IMR-90 (cell line): ENCODE measurements at regions not wholly inside any gene's neighbourhood (a gene's known extent, or its start where the extent isn't known, plus 50 kb on each side); places are given as distances from the start of the nearest gene placed in this dataset.

ENCODE experiments used
- BHLHE40 ChIP-seq: fragments of 150-350 bp; IDR thresholded peaks from 2 replicates; pipeline ENCODE4 v1.6.1; 2016; ENCODE audit warnings: mild to moderate bottlenecking, low read depth, low read length
- CHD1 ChIP-seq: IDR thresholded peaks from 2 replicates; pipeline ENCODE4 v1.6.1; 2012; ENCODE audit warnings: low read depth, low read length, improper control_type of control experiment
- MAFK ChIP-seq: IDR thresholded peaks from 2 replicates; pipeline ENCODE4 v1.6.1; 2012; ENCODE audit warnings: low read depth, low read length, improper control_type of control experiment
- POLR2A ChIP-seq: IDR thresholded peaks from 2 replicates; pipeline ENCODE4 v1.6.1; 2012; ENCODE audit warnings: mild to moderate bottlenecking, low read depth, low read length
- RAD21 ChIP-seq: IDR thresholded peaks from 2 replicates; pipeline ENCODE4 v1.6.1; 2012; ENCODE audit warnings: low read length, improper control_type of control experiment
- SMC3 ChIP-seq: fragments of 150-350 bp; IDR thresholded peaks from 2 replicates; pipeline ENCODE4 v1.6.1; 2016; ENCODE audit warnings: low read depth, mild to moderate bottlenecking, antibody characterized with exemption, low read length, moderate library complexity
- TF ChIP-seq, protein P1 (sequence below): conservative IDR thresholded peaks from 2 replicates; pipeline ENCODE4 v1.5.1; 2012; ENCODE audit warnings: mild to moderate bottlenecking, low read depth, low read length, improper control_type of control experiment

DNA sequence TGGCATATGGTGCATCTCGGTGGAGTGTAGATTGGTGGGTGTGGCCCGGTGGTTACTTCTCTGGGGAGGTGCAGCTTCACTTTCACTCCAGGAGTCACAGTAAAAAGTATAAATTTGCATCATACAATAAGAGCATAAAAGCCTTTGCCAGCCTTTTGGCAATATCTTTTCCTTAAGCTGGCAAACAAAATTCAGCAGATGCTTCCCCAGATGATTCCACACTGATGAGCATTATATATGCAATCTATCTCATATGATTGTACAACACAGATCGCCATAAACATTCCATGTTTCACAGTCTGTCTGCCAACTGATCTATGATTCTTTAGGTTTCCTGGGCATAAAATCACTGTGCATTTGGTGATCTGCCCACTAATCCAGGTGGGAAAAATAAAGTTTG, 120.2 kb upstream of the ALCAM start:
- TF ChIP-seq, protein P1, sequence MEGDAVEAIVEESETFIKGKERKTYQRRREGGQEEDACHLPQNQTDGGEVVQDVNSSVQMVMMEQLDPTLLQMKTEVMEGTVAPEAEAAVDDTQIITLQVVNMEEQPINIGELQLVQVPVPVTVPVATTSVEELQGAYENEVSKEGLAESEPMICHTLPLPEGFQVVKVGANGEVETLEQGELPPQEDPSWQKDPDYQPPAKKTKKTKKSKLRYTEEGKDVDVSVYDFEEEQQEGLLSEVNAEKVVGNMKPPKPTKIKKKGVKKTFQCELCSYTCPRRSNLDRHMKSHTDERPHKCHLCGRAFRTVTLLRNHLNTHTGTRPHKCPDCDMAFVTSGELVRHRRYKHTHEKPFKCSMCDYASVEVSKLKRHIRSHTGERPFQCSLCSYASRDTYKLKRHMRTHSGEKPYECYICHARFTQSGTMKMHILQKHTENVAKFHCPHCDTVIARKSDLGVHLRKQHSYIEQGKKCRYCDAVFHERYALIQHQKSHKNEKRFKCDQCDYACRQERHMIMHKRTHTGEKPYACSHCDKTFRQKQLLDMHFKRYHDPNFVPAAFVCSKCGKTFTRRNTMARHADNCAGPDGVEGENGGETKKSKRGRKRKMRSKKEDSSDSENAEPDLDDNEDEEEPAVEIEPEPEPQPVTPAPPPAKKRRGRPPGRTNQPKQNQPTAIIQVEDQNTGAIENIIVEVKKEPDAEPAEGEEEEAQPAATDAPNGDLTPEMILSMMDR: no peak
- no peak for TF ChIP-seq POLR2A
- TF ChIP-seq SMC3: no peak
- TF ChIP-seq MAFK: no peak
- TF ChIP-seq CHD1: no peak
- TF ChIP-seq BHLHE40: no peak
- TF ChIP-seq RAD21: no peak
